Kidney glomerular epithelial cell (primary cell): ENCODE measurements at regions not wholly inside any gene's neighbourhood (a gene's known extent, or its start where the extent isn't known, plus 50 kb on each side); places are given as distances from the start of the nearest gene placed in this dataset.
"Not testable (repeated sequence)": the region's sequence is repeated elsewhere in the genome, so short reads cannot be mapped to it uniquely, and the experiment has no call there.

Experiments
- DNase-seq: peaks from one replicate; lab custom pipeline; 2025; lab: John Stamatoyannopoulos, UW

DNA sequence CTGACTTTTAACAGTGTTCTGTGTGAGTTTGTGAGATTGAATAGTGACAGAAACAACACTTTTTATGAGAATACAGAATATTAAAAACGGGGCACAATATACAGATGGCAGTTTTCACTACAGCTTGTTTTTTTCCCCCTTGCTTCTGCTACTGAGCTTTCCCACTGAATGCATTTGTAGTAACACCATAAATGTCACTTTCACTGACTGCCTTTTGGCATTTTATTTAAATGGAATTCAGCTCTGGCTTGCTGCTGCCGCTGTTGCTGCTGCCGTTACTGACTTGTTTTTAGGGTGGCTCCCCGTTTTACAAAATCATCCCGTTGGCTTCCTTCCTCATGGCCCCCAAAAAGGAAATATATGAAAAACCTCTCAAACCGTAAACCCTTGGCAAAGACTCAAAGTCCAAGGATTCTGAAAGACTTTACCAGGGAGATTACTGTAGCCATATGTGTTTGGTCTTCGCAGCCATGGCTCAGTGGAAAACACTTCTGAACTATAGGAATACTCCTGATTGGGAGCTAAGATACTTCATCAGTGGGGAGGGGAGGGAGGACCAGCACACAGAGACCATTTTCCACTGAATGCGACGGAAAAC is 151.0 kb downstream of the NUF2 start:
- DNase-seq: no peak

DNA sequence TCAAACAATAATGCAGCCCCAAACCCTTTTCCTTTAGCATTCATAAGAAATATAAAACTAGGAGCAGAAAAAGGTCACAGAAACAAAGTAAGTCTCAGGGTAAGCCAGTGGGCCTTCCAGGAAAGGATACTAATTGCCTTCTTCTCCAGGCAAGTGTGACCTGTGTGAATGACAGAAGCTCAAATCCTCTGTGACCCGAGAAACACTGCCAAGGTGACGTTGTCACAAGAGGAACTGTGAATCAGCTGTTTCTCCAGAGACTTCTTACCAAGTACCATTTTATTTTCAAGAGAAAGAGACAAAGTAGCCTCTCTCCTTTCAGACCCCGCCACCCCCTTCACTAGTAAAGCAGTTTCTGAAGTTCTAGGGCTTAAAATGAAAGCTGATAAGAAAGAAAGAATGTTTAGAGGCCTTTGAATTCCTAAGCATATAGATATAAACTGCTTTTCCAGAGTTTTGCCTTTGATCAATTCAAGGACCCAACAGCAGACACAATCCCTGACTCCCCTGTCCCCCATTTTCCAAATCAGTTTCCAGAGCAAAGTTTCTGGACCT is 155.6 kb downstream of the NUF2 start:
- no peak for DNase-seq

DNA sequence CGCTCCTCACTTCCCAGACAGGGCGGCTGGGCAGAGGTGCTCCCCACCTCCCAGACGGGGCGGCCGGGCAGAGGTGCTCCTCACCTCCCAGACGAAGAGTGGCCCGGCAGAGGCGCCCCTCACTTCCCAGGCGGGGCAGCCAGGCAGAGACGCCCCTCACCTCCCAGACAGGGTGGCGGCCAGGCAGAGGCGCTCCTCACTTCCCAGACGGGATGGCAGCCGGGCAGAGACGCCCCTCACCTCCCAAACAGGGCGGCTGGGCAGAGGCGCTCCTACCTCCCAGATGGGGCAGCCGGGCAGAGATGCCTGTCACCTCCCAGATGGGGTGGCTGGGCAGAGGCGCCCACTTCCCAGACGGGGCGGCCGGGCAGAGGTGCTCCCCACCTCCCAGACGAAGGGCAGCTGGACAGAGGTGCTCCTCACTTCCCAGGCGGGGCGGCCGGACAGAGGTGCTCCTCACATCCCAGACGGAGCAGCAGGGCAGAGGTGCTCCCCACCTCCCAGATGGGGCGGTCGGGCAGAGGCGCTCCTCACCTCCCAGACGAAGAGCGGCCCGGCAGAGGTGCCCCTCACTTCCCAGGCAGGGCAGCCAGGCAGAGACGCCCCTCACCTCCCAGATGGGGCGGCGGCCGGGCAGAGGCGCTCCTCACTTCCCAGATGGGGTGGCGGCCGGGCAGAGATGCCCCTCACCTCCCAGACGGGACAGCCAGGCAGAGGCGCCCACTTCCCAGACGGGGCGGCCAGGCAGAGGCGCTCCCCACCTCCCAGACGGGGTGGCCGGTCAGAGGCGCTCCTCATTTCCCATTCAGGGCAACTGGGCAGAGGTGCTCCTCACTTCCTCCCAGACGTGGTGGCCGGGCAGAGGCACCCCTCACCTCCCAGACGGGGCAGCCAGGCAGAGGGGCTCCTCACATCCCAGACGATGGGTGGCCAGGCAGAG is 176.9 kb downstream of the NUF2 start:
- DNase-seq: not testable (repeated sequence)

DNA sequence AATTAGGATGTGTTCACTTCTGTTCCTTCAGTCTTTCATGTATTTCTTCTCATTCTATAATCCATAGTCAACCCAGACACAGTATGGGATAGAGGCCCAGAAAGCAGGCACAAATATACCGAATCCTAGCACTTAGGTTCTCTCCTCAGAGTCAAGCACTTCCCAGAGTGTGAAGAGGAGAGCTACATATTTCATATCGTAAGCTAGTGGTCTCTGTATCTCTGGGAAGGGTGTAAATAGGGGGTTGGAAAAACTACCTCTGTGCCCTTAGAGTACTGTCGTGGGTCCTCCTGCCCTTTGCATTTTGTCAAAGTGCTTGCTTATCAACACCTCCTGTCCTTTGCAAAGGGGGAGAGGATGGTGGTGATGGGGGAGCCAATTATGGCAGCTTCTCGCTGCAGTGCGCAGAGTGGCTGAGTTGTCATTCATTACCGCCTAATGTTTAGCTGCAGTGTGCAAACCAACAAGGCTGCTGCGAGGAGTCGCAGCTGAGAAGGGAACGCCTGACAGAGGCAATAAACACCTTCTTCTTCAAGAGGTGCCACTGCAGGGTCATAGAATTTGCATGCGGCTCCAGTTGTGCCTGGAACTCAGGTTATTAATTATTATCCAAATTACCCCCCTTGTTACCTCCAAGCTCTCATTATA is 182.7 kb downstream of the NUF2 start:
- DNase-seq: no peak

DNA sequence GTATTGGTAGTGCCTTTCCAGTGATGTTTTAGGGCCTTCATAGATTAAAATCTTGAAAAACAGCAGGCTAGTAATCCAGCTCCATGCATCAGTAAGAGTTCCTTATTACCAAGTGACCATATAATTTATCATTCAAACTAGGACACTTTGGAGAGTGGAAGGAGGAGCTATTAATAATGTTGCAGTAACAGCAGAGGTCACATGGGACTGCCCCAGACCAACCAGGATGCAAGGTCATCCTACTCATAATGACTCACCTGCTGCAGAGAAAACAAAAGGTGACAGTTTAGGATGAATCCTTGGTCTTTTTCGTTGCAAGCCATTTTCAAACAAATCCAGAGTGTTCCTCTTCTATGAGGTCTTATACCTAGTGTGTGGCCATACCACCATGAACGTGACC is 187.4 kb downstream of the NUF2 start:
- DNase-seq: no peak

DNA sequence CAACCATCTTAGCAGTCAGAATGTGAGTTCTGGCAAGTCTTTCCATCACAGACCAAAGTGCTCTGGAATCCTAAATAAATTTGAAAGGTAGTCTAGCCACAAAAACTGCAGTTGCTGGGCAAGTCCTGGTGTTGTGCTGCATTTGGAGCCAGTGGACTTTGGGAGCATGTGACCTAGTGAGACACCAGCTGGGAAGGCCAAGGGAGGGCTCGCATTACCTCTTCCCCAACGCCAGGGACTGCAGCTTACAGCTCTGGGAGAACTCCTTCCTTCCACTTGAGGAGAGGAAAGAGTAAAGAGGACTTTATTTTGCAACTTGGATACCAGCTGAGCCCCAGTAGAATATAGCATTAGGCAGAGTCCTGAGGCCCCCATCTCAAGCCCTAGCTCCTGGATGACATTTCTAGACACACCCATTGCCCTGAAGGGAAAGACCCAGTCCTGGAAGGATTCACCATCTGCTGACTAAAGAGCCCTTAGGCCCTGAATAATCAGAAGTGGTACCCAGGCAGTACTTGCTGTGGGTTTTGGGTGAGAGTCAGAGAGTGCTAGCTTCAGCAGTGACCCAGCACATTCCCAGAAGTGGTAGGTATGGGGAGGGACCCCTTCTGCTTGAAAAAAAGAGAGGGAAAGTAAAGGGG is 190.7 kb downstream of the NUF2 start:
- DNase-seq: no peak

DNA sequence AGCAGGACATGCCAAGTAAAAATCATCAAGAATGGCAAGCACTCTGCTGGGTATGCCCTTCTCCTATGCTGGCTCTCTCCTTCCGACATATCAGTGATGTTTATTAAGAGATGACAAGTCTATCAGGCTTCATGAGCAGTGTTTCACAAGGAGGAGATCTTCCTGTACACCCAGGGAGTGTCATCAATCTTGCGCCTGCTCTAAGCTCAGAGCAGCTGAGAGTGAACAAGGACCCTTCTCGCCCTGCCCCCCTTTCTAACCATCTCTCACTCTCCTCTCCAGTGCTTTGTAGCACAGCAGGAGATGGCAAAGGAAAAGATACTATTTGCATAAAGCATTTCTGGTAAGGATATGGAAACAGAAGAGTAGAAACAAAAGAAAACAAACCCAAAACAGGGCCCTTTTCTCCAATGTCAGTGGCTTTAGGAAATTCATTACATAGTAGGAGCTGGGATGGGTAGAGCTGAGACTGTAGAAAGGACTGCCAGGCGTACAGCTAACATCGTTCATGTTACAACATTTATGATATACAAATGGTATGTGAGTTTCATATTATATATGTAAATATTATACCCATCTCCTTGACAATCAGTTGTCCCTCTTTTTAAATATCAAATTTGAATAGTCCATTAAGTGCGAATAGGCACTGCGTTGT is 201.7 kb downstream of the NUF2 start:
- no peak for DNase-seq

DNA sequence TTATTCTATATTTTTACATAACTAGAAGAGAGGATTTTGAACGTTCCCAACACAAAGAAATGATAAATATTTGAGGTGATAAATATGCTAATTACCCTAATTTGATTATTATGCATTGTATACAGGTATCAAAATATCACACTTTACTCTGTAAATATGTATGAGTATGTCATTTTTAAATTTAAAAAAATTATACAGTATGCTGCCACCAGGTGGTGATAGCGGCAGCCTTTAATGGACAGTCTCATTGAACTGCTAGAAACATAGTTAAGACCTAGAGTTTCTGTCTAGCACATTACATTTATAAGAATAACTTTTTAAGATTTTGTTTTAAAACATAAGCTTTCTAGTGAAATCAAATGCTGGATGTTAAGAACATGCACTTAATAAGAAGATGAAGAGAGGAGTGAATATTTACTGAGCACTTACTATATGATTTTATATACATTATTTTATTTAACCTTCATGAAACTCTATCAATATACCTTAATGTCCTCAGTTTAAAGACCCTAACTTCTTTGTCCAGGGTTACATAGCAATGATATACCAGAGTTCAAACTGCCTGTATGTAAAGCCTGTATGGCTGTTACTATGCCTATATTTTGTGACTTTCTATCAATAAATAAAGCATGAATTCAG is 207.1 kb downstream of the NUF2 start:
- DNase-seq: peak; percentile 20

DNA sequence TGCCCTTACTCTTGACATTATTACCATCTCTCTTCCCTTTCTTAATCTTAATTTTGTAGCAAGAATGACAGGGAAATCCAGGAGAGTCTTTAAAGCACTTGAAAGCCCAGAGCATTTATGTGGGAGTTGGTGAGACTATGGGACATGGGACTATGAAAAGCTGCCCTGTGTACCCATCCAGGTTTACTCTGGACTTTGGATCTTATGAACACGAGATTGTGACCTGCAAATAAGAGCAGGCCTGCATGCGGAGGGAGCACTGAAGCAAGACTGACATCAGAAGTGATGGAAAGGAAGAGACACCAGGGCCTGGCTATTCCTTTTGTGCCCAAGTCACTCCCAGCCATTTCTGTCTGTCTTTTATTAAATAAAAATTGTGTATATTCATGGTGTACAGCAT is 209.6 kb downstream of the NUF2 start:
- DNase-seq: no peak

DNA sequence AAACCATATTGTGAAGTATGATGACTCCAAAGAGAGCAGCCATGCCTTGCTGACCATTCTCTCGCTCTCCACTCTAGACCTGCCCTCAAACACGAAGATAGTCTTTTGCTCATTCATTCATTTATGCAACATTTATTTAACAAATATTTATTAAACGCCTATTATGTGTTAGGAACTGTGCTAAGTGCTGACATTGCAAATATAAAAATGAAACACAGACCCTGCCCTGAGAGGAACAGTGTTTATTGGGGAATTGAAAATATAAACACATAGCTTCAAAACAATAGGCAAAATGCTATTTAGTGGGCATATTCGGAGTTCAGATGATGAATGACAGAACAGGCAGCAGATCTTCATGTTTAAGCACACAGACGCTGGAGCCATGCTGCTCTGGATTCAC is 213.6 kb downstream of the NUF2 start:
- no peak for DNase-seq

DNA sequence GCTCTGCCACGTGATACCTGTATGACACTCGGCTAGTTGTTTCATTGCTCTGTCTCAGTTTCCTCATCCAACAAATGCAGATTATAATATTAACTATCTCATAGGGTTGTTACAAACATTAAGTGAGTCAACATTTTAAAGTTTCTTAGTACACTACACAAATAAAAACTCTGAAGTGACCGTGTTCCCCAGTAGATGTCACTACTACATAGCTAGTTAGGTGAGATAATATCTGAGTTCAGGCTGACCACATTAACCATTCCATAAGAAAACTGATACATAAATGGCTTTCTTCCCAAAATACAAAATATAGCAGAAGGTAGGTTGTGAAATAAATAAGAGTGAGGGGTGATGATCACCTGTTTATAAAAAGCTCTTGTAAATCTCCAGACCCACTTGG is 214.1 kb downstream of the NUF2 start:
- no peak for DNase-seq

DNA sequence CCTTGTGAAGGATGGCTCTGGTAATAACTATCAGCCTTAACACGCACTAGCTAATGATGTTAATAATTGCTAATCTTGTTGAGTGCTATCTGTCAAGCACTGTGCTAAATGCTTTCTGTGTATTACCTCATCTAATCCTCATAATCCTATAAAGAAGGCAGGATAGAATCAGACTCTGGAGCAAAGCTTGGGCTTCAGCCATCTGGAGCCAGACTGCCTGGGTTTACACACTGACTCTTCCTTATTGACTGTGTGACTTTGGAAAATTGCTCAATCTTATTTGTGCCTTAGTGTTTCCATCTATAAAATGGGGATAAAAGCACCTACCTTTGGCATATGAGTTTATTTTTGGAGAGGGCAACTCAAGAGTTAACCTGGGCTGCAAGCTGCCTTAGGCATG is 216.1 kb downstream of the NUF2 start:
- DNase-seq: no peak

DNA sequence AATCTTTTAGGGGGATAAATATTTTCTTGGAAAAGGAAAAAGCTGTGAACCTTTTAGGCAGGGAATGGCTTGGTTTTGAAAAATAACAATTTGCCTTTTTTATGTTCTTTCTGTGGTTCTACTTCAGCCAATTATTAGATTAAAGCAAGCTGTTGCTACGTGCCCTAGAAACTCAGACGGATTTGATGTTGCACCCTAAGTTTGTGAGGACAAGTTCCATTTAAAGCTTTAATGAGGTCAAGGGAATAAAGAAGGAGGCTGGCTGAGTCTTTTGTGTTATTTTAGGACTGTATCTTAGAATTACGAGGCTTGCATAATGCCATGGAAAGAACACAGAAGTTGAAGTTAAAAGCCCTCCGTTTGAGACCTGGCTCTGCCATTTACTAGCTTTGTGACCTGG is 216.9 kb downstream of the NUF2 start:
- no peak for DNase-seq

DNA sequence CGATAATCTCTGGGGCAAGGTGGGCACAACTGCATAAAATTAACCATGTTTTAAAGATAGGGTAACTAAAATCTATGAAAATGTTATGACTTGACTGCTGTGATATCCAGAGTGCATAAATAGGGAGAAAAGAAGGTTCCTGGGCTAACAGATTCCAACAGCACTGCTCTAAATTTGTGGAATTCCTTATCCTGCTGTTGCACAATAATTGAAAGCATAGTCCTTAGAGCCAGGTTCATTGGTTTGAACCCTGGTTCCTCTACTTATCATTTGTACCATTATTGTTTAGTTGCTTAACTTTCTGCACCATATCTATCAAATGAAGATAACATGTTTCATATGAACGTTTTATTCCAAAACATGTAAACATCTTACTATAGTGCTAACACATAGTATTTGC is 219.0 kb downstream of the NUF2 start:
- no peak for DNase-seq

DNA sequence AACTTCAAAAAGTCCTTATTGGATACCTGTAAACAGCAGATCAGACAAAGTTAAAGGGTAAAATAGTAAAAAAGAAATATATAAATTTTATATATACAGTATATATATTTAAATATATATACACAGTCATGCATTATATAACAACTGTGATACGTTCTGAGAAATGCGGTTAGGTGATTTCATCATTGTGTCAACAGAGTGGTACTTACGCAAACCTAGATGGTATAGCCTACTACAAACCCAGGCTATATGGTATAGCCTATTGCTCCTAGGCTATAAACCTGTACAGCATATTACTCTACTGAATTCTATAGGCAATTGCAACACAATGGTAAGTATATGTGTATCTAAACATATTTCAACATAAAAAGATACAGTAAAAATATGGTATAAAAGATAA is 222.7 kb downstream of the NUF2 start:
- DNase-seq: no peak

DNA sequence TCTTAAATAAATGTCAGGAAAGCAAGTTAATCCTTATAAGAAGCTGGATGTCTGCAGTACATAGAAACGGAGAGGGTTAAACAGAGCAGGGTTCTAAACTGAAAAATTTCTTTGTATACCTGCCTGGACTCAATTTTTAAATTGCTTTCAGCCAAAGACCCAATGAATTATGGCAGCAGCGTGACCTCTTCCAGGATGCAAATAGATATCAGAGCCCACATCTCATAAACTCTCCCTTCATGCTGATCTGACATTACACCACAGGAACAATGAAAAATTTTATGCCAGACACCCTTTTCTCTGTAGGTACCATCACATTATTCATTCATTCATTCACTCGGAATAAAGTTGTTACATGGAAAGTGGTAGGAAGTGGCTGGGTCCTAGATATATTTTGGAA is 236.4 kb downstream of the NUF2 start:
- DNase-seq: no peak

DNA sequence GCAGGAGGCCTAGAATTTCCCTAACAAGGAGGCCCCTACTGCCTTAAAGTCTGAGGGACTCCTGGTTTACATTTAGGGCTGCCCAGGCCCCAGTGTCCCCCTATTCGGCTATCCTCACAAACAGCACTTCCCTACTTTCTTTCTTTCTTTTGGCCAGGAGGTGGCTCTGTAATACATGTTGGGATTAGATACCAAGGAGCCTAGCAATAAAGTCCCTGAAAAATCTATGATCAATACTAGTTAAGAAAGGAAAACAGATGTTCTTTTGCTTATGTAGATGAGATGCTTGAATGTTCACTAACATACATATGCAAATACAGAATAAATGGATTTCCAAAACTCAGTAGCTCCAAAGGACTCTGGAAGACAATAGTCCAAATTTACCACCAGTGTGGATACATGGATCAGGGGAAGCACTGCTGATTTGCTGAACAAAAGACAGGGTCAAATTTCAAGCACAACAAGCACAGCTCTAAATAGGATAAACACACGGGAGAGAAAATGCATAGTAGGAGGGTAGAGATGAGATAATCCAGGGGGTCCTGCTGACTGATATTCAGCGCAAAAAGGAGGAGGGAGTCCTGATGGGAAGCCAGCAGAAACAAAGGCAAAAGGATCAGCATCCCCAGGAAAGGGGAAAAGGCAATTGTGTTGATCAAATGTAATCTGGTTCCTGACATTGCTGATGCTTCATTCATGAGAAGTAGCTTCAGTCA is 240.0 kb downstream of the NUF2 start:
- no peak for DNase-seq

DNA sequence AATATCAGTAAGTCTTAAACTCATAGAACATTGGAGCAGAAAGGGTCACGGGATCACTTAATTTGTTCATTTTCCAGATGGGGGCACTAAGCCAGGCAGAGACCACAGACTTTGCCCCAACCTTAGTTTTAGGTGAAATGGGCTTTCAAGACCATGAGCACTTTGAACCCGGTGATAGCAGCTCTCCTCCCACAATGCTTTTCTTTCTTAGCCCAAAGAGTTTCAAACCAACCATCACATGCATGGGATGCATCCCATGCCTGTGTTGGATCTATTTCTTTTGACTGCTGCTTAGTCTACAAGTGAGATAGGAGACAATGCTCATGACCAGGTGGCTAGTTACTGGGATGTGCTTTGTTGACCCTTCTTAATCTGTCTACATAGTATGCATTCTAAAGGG is 240.6 kb downstream of the NUF2 start:
- DNase-seq: no peak

DNA sequence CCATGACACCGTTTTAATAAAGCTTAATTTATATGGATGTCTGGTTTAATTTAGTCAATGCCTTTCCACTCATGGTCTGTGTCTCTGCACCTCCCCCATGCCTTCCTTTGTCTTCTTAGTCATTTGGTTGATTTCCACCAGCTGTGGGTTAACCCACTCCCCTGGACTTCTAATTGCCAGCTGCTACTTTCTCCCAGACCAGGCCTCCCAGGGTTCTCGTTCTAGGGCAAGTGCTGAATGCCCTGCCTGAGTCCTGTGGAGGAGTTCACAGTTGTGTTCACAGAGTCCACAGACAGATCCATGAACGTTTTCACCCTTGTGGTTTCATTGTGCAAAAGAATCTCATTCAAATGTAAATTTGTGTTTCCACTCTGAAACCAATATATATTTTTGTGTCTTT is 243.4 kb downstream of the NUF2 start:
- no peak for DNase-seq

DNA sequence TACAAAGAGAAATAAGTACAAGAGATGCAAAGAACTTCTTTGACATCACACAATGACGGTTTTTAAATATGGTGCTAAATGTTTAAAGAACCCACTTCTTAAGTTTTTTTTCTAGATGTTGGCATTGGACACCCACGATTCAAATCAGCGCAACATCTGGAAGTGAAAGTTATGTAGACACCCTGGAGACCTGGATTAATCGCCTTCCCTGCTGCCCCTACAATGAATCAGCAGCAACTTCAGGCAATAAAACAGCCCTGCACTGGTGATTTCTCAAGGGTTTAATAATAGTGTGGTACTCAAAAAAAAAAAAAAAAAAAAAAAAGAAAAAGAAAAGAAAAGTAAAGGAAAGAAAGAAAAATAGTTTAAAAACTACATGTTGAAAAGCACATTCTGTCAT is 248.3 kb downstream of the NUF2 start:
- no peak for DNase-seq

DNA sequence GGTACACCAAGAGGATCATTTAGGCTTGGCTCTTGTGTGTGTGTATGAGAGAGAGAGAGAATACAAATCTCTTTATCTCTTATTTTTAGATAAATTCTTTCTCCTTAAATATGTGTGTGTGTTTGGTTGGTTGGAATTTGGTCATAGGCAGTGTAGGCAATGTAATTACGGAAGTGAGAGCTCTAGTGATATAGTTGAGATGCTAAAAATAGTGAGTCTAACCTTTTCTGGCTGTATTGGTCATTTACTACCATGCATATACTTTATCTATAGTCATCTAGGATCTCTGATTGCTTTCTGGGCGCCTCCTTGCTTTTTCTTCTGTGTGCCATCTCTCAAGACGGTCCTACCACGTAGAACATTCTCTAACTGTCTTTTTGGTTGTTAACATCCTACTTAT is 250.2 kb downstream of the NUF2 start:
- no peak for DNase-seq
